ENCODE measurements at regions not wholly inside any gene's neighbourhood (a gene's known extent, or its start where the extent isn't known, plus 50 kb on each side); places are given as distances from the start of the nearest gene placed in this dataset.

DNA sequence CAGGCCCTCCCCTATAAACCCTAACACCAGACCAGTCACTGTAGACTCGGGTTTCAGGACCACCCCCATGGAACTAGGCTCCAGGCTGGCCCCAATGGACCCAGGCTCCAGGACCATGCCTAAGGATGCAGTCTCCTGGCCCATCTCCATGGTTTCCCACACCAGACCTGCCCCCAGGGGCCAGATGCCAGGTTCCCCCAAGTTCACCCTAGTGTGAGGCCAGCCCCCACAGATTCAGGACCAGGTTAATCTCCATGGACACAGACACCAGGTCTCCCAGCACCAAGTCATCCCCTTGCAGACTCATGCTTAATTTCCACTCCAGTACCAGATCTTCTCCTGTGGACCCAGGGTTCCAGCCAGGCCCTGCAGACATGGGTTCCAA, 103.8 kb upstream of the LANCL2 start:
- TF ChIP-seq, protein P1, sequence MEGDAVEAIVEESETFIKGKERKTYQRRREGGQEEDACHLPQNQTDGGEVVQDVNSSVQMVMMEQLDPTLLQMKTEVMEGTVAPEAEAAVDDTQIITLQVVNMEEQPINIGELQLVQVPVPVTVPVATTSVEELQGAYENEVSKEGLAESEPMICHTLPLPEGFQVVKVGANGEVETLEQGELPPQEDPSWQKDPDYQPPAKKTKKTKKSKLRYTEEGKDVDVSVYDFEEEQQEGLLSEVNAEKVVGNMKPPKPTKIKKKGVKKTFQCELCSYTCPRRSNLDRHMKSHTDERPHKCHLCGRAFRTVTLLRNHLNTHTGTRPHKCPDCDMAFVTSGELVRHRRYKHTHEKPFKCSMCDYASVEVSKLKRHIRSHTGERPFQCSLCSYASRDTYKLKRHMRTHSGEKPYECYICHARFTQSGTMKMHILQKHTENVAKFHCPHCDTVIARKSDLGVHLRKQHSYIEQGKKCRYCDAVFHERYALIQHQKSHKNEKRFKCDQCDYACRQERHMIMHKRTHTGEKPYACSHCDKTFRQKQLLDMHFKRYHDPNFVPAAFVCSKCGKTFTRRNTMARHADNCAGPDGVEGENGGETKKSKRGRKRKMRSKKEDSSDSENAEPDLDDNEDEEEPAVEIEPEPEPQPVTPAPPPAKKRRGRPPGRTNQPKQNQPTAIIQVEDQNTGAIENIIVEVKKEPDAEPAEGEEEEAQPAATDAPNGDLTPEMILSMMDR (IDR thresholded peaks at IDR 0.05 in 8 of 11, conservative IDR thresholded peaks at IDR 0.05 in 3 of 11) = no peak
- TF ChIP-seq POLR2AphosphoS5 (IDR thresholded peaks at IDR 0.05) (no peak), POLR2A (IDR thresholded peaks at IDR 0.05) (no peak)

Measured in spleen (tissue), 7 donors.